IPS-18c (cell line): ENCODE measurements at regions not wholly inside any gene's neighbourhood (a gene's known extent, or its start where the extent isn't known, plus 50 kb on each side); places are given as distances from the start of the nearest gene placed in this dataset.

Experiments used
- H3K4me3 ChIP-seq: 2 replicates; pipeline ENCODE4 v1.7.0; 2013; ENCODE audit warnings: low read depth, mild to moderate bottlenecking, low read length, moderate library complexity; ENCODE audit not compliant: insufficient read depth
- H3K9me3 ChIP-seq: one replicate; pipeline ENCODE4 v1.6.1; 2013; ENCODE audit warnings: mild to moderate bottlenecking, low read length, moderate library complexity; ENCODE audit not compliant: control insufficient read depth, insufficient read depth

DNA sequence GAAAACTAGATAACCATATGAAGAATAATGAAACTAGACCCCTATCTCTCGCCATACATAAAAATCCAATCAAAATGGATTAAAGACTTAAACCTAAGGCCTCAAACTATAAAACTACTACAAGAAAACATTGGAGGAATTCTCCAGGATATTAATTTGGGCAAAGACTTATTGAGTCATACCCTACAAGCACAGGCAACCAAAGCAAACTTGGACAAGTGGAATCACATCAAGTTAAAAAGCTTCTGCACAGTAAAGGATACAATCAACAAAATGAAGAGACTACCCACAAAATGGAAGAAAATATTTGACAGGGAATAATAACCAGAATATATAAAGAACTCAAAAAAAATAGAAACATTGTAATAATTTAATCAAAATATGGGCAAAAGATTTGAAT lies 505.4 kb downstream of the KCNT2 start:
- H3K4me3 ChIP-seq = no peak overlapping the region
- no peaks in the 10 kb centered on the region for H3K9me3 ChIP-seq

DNA sequence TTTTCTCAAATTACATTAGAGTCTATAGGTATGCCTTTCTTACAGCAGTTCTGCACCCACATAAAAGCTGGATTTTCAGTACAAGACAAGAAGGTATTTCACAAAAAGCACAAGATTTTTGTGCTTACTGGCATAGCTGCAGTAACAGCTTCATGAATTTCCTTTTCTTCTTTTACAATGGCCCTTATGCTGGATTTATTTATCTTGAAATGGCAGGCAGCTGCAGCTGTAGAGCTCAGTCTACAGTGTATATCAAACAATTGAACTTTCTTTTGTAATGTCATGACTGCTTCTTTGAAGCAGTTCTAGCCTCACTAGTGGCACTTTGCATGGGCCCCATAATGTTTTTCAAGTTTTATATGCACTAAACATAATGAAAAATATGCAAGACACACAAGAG lies 510.2 kb downstream of the KCNT2 start:
- no peaks in the 10 kb centered on the region for H3K9me3 ChIP-seq
- H3K4me3 ChIP-seq = no peak overlapping the region

DNA sequence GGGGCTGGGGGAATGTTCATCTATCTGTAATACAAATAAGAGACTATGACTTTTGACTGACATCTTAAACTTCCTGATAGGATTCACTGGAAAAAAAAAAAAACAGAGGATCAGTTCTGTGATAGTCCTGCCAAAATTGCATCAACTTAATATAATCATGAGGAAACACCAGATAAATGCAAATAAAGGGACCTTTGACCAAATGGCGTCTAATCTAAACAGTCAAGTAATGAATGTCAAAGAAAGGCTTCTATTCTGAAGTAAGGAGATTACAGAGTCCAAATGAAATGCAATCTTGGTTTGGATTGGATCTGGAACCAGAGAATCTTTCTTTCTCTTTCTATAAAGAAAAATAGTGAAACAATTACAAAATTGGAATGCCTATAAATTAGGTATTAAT lies 513.4 kb downstream of the KCNT2 start:
- H3K4me3 ChIP-seq = no peak overlapping the region
- H3K9me3 ChIP-seq = no peaks in the 10 kb centered on the region

DNA sequence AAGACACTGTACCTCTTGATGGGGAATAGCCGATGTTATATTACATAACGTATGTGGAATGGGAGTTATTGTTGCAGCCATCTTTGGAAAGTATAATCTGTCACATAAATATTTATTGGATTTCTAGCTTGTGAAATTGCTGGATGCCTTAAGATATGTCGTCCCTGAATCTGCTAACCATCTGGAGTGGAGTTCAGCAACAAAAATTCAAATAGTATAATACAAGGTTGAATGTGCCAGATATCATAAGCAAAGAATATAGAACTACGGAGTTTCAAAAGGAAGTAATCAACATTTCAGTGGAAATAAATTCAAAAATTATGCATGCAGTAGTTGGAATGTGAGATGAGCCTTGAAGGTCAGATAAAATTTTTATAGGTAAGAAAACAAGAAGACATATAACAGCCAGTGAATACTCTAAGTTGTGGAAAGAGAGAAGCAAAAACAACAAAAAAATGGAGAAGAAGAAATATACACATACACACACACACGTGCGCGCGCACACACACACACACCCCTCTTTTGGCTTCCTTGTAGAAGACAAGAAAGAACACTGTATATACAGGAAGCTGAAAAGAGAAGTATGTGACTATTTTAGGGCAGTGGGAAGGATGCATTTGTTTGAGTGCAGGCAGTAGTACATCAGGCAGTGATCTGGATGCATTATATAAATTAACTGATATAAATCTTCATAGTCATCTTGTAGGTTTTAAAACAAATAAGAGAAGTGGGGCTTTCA lies 516.7 kb downstream of the KCNT2 start:
- H3K4me3 ChIP-seq = no peak overlapping the region
- H3K9me3 ChIP-seq = no peaks in the 10 kb centered on the region

DNA sequence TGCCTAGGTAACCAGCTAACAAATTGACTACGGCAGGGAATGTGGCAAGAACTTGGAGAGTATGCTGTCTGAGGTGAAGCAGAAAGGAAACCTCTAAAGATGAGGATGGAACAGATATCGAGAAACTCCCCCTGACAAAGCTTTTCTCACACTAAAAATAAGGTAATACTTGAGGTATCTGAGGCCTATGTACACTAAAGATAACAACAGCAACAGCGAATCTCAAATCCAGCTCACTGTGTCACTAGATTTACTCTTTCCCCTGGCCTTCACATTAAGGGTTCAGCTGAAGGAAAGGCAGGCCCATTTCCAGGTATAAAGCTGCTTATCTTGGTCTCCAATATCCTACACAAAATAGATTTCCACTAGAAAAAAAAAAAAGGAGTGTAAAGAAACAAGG lies 518.0 kb downstream of the KCNT2 start:
- Histone ChIP-seq H3K4me3 (no peak overlapping the region), H3K9me3 (no peaks in the 10 kb centered on the region)

DNA sequence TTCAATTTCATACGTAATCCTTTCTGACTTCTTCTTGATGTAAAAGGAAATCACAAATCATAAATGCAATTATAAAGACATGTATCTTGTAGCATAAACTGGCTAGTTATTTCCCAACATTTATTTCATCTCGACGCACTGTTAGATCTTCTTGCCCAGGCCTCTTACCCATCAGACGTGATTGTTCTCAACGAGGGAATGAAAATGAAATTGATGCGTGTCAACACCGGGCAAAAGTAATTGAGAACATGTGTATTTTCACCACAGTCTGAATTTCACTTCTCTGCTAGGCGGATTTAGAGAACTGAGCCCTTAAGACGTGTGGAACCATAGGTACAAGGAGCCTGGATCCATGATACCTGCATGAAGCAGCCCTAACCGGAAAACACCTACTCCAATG lies 519.7 kb downstream of the KCNT2 start:
- Histone ChIP-seq H3K4me3 (no peak overlapping the region), H3K9me3 (no peaks in the 10 kb centered on the region)

DNA sequence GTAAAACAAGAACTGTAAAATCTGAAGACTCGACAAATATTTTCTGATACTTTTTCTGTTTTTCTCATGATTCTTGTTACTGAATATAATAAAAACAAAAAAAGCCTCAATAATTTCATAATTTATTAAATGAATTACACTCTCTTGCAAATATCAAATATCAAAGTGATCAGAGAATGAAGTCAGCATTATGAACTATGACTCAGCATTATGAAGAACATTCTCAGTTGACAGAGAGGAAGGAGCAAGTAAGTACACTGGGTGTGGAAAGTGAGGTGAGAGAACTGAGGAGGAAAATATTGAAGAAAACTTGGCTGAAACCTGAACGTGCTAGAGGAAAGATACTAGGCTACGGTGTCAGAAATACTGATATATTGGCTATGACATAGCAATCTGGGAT lies 529.5 kb downstream of the KCNT2 start:
- H3K4me3 ChIP-seq = no peak overlapping the region
- peaks cover 2% of the 10 kb centered on the region for H3K9me3 ChIP-seq

DNA sequence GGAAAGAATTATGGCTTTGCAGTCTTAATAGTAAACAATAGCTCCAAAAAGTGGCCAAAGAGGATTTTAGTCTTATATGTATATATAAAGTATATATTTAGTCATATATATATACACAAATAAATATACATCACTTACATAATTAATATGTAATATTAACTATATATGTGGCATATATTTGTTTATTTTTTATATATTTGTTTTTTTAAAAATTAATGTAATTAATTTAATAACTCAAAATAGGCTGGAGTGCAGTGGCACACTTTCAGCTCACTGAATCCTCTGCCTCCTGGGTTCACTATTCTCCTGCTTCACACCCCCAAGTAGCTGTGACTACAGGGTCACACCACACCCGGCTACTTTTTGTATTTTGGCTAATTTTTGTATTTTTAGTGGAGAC lies 532.6 kb downstream of the KCNT2 start:
- Histone ChIP-seq H3K9me3 (no peaks in the 10 kb centered on the region), H3K4me3 (no peak overlapping the region)

DNA sequence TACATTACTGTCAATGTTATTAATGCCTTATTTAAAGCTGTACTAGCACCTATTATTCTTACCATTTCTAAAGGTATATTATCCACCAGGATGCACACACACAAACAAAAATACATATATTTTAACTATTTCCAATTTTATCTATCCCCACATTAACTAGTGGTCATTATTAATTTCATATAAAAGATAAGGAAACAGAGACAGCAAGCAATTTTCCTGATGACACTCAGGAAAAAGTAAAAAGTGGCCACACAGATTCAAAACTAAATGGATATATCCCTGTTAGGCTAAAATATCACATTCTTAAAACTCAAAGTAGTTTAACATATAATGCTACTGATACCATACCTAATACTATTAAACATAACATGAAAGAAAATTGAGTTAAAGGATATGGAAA lies 534.1 kb downstream of the KCNT2 start:
- Histone ChIP-seq H3K9me3 (no peaks in the 10 kb centered on the region), H3K4me3 (no peak overlapping the region)

DNA sequence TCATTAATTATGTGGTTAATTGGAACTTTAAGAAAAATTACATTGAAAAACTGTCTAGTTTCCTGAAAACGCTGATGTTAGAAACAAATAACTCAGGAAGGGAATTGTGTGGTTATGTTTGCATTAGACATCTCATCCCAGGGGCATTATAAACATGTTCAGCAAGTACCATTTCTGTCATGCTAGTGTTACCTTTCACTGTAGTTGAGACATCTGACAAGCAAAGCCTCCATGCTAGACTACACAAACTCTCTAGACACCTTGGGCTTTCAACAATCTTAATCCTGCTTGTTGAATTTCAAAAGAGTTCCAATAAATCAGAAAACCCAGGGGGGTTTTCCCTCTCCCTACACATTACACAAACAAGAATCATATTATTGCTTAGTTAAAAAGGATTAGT lies 536.8 kb downstream of the KCNT2 start:
- H3K9me3 ChIP-seq = no peaks in the 10 kb centered on the region
- no peak overlapping the region for H3K4me3 ChIP-seq

DNA sequence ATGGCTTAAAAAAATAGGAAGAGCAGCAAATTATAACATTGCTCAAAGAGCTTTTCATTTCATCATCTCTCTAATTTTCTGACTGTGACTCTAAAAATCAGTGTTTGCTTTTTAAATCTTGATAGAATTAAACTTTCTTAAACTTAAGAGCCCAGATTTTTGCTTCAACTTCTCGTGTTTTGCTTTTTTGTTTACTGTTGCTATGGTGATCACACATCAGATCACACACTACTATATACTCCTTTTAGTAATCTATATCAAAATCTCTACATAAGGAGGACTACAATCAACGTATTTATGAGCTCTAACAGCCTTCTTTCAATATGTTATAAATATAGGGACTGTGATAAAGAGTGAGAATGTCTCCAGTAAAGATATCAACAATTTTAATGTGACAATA lies 537.3 kb downstream of the KCNT2 start:
- no peak overlapping the region for H3K4me3 ChIP-seq
- no peaks in the 10 kb centered on the region for H3K9me3 ChIP-seq

DNA sequence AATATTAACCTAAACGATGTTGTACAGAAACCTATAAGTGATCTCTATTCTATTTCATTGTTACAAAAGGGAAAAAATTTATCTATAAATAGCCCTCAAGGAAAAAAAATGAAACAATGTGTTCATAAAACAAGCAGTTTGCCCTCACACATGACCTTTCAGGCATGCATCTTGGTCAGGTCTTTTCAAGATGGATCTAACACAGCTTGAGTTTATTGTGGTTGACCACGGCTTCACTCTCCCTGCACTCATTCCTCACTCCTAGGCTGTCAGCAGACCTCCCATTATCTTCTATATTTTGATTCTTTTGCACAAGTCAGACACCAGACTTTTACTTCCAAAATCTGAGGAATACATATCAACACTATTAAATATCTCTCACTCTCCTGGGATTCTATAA lies 544.3 kb downstream of the KCNT2 start:
- H3K9me3 ChIP-seq = no peaks in the 10 kb centered on the region

DNA sequence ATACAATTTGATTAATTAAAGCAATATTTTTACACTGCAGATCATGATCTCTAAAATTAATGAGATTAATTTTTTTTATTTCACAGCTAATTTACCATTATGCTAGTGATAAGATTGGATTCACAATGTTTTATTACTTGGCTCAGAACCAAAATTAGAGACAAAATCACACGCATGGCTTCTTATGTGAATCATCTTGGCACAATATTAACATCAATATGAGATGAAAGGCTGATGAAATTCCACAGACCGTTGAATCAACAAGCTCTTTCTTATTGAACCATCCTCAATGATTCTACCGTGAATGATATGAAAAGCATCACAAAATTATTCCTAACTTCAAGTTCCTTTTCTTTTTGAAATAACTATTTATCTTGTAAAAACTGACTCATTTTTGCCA lies 544.9 kb downstream of the KCNT2 start:
- H3K4me3 ChIP-seq = no peak overlapping the region
- no peaks in the 10 kb centered on the region for H3K9me3 ChIP-seq

More for the DNA sequence above, 544.3 kb downstream of the KCNT2 start:
- H3K4me3 ChIP-seq = no peak overlapping the region

DNA sequence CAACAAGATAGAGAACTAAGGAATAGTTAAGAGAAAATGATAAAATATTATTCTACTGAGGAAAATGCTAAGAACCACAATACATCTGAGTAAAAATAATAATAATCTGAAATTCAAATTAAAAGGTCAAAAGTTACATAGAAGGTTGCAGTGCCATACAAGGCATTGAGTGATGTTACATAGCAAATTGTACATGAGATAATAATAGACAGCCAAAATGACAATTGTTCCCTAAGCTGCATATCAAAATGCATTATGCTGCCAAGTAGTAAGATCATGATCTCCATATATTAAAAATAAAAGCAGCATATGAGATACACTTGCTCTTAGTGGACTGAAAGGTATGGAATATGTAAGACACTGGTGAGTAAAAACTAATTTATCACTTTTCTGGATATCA lies 547.7 kb downstream of the KCNT2 start:
- Histone ChIP-seq H3K9me3 (no peaks in the 10 kb centered on the region), H3K4me3 (no peak overlapping the region)

DNA sequence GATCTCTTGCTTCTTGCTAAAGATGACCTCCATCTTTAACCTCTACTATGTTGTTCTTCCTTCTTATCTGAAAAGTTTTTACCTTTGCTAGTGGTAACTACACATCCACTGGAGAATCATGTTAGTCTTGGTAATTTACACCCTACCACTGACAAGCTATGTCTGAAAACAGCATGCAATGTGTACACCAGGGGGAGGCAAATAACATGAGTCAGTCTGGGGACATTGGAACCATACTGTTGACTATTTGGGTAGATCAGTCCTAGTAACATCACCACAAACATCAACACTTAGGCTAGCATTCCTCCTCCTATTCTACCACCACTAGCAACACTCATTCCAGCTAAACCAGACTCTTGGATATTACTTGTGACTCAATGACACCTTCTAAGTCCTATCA lies 549.0 kb downstream of the KCNT2 start:
- no peaks in the 10 kb centered on the region for H3K9me3 ChIP-seq
- H3K4me3 ChIP-seq = no peak overlapping the region

DNA sequence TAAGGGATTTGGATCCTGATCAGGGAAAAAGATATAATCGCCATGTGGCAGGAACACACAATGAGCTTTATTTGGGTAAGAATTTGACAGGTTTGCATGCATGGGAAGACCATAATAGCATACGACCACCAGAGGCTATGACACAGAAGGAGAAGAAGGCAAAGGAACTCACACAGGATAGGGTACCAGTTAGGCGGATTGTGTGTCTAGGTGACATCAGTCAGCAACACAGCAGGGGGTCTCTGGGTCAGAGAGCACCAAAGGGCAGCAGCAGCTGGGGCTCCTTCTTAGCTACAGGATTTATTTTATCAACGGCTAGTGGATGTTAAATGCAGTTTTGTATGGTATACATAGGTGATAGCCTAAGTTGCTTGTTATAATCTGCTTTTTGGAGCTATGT lies 551.3 kb downstream of the KCNT2 start:
- no peaks in the 10 kb centered on the region for H3K9me3 ChIP-seq
- H3K4me3 ChIP-seq = no peak overlapping the region

DNA sequence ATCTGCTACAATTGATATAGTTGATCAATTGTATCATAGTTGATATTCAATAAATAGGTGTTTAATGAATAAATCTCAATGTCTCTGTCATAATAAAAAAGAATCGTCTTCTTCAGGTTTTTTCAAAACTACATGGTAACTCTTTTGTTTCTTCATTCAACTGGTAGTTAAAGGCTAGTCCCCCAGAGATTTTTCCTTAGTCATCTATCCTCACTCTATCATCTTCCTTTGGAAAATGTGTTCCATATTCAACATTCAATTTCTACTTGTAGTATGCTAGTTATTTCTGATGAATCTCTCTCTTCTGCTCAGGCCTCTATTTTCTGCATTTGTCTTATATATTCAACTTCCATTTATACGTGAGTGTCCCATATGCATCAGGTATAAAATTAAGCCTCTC lies 558.8 kb downstream of the KCNT2 start:
- H3K4me3 ChIP-seq = no peak overlapping the region
- no peaks in the 10 kb centered on the region for H3K9me3 ChIP-seq

DNA sequence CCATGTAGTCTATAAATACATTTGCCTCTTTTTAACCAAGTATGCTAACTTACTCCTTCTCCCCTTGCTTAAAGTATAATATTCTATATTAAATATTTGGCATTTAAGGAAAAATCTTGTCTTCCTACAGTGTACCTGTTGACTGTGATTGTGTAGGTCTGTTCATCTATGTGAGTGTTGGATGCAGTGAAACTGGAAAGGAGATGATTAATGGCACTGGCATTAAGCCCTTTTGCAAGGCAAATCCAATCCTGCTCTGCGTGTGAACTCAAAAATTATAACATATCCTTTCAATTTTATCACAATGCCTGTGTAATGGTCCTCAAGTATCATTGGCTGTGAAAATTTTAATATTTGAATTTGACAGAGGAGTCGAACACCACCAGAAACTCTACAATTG lies 565.0 kb downstream of the KCNT2 start:
- no peaks in the 10 kb centered on the region for H3K9me3 ChIP-seq
- H3K4me3 ChIP-seq = no peak overlapping the region

DNA sequence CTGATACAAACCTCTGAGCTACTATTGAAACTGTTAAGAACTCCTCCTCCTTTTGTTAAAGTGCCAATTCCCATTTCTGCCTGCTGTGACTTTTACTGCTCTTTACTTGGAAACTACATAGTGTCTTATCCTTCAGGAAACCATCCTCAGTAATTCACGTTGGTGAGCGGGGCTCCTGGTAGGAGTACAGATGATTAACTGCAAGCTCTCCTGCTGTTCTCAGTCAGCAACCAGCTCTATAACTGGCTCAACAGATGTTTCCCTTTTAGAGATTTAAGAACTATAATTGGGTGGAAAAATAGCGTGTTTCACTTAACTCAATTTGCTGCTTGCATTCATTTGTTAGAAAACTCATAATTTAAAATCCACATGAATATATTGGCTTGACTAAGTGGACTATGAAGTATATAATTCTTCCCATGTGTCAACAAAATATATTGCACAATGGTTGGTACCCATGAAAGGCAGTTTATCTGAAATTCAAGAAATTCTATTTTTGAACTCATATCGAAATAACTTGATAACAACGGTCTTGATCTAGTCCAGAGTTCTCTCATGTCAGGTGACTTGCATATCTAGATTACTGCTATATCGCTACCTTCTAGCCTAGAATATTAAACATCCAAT lies 574.0 kb downstream of the KCNT2 start:
- H3K4me3 ChIP-seq = no peak overlapping the region
- H3K9me3 ChIP-seq = no peaks in the 10 kb centered on the region
